Epithelial cell of prostate (primary cell): ENCODE measurements at regions not wholly inside any gene's neighbourhood (a gene's known extent, or its start where the extent isn't known, plus 50 kb on each side); places are given as distances from the start of the nearest gene placed in this dataset.

Source experiments
- DNase-seq: peaks from one replicate; pipeline ENCODE4 v3.0.0-alpha.2; 2011; ENCODE audit warnings: low read depth, low spot score
- H3K27ac ChIP-seq: fragments of 450-650 bp; 2 replicates; pipeline ENCODE4 v1.5.1; 2017; ENCODE audit warnings: mild to moderate bottlenecking

- DNase-seq, result no peak
- H3K27ac ChIP-seq, result no peak overlapping the region
Measured at GRCh38 chr6:127030111-127030510, 88.4 kb upstream of the RSPO3 start.

DNA sequence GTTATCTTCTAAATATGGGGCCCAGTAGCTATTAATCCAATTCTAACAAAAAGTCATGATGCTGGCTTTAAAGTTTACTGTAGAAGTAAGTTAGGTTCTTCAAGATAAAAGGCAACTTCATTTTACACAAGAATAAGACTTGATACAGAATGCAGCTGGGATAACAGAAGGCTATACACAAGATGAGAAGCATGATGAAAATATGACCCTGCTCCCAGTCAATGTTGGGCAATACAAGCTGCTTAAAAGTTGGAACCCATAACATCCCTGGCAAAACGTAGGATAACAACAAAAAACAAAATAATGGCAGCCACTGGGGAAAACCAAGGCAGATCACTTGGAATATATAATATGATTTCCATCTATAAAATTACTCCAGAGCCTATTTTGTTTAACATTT lies 87.6 kb upstream of the RSPO3 start:
- DNase-seq, result no peak
- no peak overlapping the region for H3K27ac ChIP-seq

DNA sequence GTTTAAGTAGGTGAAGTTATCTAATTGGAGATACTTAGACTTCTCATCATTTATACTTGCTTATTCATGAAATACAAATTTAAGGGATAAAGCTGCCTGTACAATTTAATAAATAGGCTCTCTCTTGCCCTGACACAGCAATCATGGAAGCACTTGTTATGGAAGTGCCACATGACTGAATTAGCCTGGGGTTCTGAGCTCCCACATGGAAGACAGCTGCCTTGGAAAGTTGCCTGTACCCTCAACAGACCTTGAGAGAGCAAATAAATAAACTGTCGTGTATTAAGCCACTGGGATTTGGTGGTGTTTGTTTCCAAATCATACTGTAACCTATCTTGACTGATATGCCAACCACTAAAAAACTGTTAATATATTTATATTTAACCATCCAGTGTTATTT lies 87.0 kb upstream of the RSPO3 start:
- H3K27ac ChIP-seq, result no peak overlapping the region
- DNase-seq, result no peak

- H3K27ac ChIP-seq, result no peak overlapping the region
- DNase-seq, result no peak
Measured at GRCh38 chr6:127032971-127033370, 85.5 kb upstream of the RSPO3 start.

GRCh38 chr6:127051571-127052260 lies 66.8 kb upstream of the RSPO3 start:
- DNase-seq, result peak; percentile 14
- H3K27ac ChIP-seq, result peak overlapping the region; percentile 3

GRCh38 chr6:127053032-127053874 lies 65.2 kb upstream of the RSPO3 start:
- no peak for DNase-seq
- H3K27ac ChIP-seq, result peak overlapping the region; percentile 71

- DNase-seq, result no peak
- peak overlapping the region; percentile 71 for H3K27ac ChIP-seq
Measured at GRCh38 chr6:127053875-127054235, 64.6 kb upstream of the RSPO3 start.

DNA sequence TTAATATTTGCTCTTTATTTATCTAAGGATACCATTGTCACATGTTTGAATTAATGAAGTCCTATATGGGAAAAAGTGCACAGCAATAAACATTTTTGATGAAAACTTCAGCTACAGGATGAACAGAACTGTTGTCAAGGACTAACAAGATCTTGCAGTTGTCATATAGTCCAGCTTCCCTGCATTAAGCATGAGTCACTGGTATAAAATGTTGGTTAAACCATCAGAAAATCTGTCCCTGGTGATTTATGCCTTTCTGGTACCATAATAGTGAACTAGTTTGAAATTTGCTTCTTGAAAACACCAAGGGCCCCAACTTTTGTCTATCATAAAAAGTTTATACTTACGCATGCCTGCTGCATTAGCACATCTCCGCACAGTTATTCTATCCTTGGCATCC lies 60.4 kb upstream of the RSPO3 start:
- no peak overlapping the region for H3K27ac ChIP-seq
- no peak for DNase-seq

GRCh38 chr6:127058936-127059335 lies 59.5 kb upstream of the RSPO3 start:
- H3K27ac ChIP-seq, result no peak overlapping the region
- DNase-seq, result no peak
